ENCODE measurements at regions not wholly inside any gene's neighbourhood (a gene's known extent, or its start where the extent isn't known, plus 50 kb on each side); places are given as distances from the start of the nearest gene placed in this dataset.

GRCh38 chr7:51702673-51703072 lies 386.1 kb upstream of the COBL start:
- H3K27ac ChIP-seq (ENCODE audit: low read depth, low read length) = no peak overlapping the region
- no peaks in the 10 kb centered on the region for H3K9me3 ChIP-seq (ENCODE audit: low read length)
- no peaks in the 10 kb centered on the region for H3K4me1 ChIP-seq (ENCODE audit: insufficient read depth, low read length)
- no peaks in the 10 kb centered on the region for H3K27me3 ChIP-seq (ENCODE audit: control insufficient read depth in 1 of 2, insufficient read depth in 2 of 2, low read length in 2 of 2)
- H3K36me3 ChIP-seq (ENCODE audit: insufficient read depth, low read length) = no peaks in the 10 kb centered on the region
- H3K4me3 ChIP-seq (ENCODE audit: low read depth in 1 of 2, low read length in 2 of 2) = no peak overlapping the region
- no peak overlapping the region for H3K9ac ChIP-seq (ENCODE audit: low read length)

- H3K27ac ChIP-seq (ENCODE audit: low read depth, low read length) = no peak overlapping the region
- H3K4me1 ChIP-seq (ENCODE audit: insufficient read depth, low read length) = no peaks in the 10 kb centered on the region
- H3K9ac ChIP-seq (ENCODE audit: low read length) = no peak overlapping the region
- H3K4me3 ChIP-seq (ENCODE audit: low read depth in 1 of 2, low read length in 2 of 2) = no peak overlapping the region
- H3K36me3 ChIP-seq (ENCODE audit: insufficient read depth, low read length) = no peaks in the 10 kb centered on the region
- no peaks in the 10 kb centered on the region for H3K27me3 ChIP-seq (ENCODE audit: control insufficient read depth in 1 of 2, insufficient read depth in 2 of 2, low read length in 2 of 2)
- H3K9me3 ChIP-seq (ENCODE audit: low read length) = no peaks in the 10 kb centered on the region
These were observed 385.3 kb upstream of the COBL start for GRCh38 chr7:51701935-51702334.

DNA sequence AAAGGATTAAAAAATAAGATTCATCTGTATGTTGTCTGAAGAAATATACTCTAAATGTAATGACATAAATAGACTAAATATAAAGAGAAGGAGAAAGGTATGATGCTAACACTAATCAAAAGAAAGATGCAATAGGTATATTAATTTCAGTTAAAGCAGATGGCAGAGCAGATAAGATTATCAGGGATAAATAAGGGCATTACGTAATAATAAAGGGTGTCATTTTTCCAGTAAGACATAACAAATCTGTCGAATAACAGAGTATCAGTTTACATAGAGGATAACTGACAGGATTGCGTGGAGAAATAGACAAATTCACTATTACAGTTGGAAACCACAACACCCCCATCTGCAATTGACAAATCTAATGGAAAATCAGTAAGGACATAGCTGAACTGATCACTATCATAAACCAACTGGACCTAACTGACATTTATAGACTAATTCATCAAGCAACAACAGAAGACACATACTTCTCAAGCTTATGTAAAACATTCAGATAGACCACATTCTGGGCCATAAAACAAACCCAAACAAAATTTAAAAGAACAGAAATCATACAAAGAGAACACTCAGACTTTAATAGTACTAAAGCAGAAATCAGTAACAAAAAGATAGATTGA lies 384.1 kb upstream of the COBL start:
- Histone ChIP-seq H3K27ac (ENCODE audit: low read depth, low read length) (no peak overlapping the region), H3K9me3 (ENCODE audit: low read length) (no peaks in the 10 kb centered on the region), H3K27me3 (ENCODE audit: control insufficient read depth in 1 of 2, insufficient read depth in 2 of 2, low read length in 2 of 2) (no peaks in the 10 kb centered on the region), H3K36me3 (ENCODE audit: insufficient read depth, low read length) (no peaks in the 10 kb centered on the region), H3K4me1 (ENCODE audit: insufficient read depth, low read length) (no peaks in the 10 kb centered on the region), H3K9ac (ENCODE audit: low read length) (no peak overlapping the region), H3K4me3 (ENCODE audit: low read depth in 1 of 2, low read length in 2 of 2) (no peak overlapping the region)

GRCh38 chr7:51693258-51693657 lies 376.6 kb upstream of the COBL start:
- Histone ChIP-seq H3K27me3 (ENCODE audit: control insufficient read depth in 1 of 2, insufficient read depth in 2 of 2, low read length in 2 of 2) (no peaks in the 10 kb centered on the region), H3K4me1 (ENCODE audit: insufficient read depth, low read length) (no peaks in the 10 kb centered on the region), H3K4me3 (ENCODE audit: low read depth in 1 of 2, low read length in 2 of 2) (no peak overlapping the region), H3K9ac (ENCODE audit: low read length) (no peak overlapping the region), H3K27ac (ENCODE audit: low read depth, low read length) (no peak overlapping the region), H3K36me3 (ENCODE audit: insufficient read depth, low read length) (no peaks in the 10 kb centered on the region), H3K9me3 (ENCODE audit: low read length) (no peaks in the 10 kb centered on the region)

DNA sequence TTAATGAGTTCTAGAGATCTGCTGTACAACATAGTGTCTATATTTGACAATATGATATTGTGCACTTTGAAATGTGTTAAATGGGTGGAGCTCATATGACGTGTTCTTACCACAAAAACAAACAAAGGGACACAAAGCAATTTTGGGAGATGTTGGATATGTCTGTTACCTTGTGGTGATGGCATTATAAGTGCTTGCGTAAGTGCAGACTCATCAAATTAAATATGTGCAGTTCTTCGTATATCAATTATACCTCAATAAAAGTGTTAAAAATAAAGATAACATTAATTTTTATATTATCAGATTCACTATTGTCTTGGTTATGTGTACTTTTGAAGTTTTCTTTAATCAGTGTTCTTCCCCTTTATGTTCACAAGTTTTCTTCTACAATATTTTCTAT lies 372.9 kb upstream of the COBL start:
- Histone ChIP-seq H3K36me3 (ENCODE audit: insufficient read depth, low read length) (no peaks in the 10 kb centered on the region), H3K27me3 (ENCODE audit: control insufficient read depth in 1 of 2, insufficient read depth in 2 of 2, low read length in 2 of 2) (no peaks in the 10 kb centered on the region), H3K9me3 (ENCODE audit: low read length) (no peaks in the 10 kb centered on the region), H3K4me3 (ENCODE audit: low read depth in 1 of 2, low read length in 2 of 2) (no peak overlapping the region), H3K4me1 (ENCODE audit: insufficient read depth, low read length) (no peaks in the 10 kb centered on the region), H3K27ac (ENCODE audit: low read depth, low read length) (no peak overlapping the region), H3K9ac (ENCODE audit: low read length) (no peak overlapping the region)

GRCh38 chr7:51685794-51686193 lies 369.2 kb upstream of the COBL start:
- Histone ChIP-seq H3K9me3 (ENCODE audit: low read length) (no peaks in the 10 kb centered on the region), H3K27ac (ENCODE audit: low read depth, low read length) (no peak overlapping the region), H3K27me3 (ENCODE audit: control insufficient read depth in 1 of 2, insufficient read depth in 2 of 2, low read length in 2 of 2) (no peaks in the 10 kb centered on the region), H3K4me1 (ENCODE audit: insufficient read depth, low read length) (no peaks in the 10 kb centered on the region), H3K9ac (ENCODE audit: low read length) (no peak overlapping the region), H3K4me3 (ENCODE audit: low read depth in 1 of 2, low read length in 2 of 2) (no peak overlapping the region), H3K36me3 (ENCODE audit: insufficient read depth, low read length) (no peaks in the 10 kb centered on the region)

DNA sequence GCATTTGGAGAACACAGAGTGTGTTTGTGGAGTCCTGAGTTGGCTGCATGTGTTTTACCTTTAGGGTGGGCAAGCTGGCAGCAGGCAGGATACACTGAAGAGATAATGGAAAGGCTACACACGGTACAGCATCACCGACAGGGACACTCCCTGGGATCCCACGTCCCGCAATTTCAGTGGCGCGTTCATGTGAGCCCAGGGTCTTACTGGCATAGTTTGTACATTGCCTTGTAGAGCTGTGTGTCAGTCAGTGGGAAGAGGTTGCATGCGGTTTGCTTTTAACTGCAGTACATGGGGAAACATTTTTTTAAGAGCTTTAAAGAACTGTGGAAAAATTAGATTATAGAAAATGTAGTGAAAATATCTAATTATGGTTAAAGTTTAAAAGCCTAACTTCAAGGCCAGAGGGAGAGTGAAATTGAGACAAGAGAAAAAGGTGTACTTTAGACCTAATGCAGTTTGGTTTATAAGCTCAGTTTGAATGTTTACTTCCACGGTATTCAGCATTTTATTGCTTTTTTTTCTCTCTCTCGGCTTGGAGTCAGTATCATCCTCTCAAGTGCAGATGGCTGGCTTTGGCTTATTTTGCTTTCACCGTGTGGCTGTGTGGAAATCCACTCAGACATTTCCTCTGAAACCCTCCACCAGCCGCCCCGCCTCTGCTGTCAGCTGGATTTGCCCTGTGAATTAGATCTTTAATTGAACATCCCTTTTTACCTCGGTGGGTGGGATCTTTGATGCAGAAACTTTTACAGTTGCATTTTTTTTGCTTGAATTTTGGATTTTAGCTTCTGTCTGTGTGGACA lies 364.2 kb upstream of the COBL start:
- Histone ChIP-seq H3K27ac (ENCODE audit: low read depth, low read length) (no peak overlapping the region), H3K9ac (ENCODE audit: low read length) (no peak overlapping the region), H3K9me3 (ENCODE audit: low read length) (no peaks in the 10 kb centered on the region), H3K4me1 (ENCODE audit: insufficient read depth, low read length) (no peaks in the 10 kb centered on the region), H3K36me3 (ENCODE audit: insufficient read depth, low read length) (no peaks in the 10 kb centered on the region), H3K27me3 (ENCODE audit: control insufficient read depth in 1 of 2, insufficient read depth in 2 of 2, low read length in 2 of 2) (no peaks in the 10 kb centered on the region), H3K4me3 (ENCODE audit: low read depth in 1 of 2, low read length in 2 of 2) (no peak overlapping the region)

DNA sequence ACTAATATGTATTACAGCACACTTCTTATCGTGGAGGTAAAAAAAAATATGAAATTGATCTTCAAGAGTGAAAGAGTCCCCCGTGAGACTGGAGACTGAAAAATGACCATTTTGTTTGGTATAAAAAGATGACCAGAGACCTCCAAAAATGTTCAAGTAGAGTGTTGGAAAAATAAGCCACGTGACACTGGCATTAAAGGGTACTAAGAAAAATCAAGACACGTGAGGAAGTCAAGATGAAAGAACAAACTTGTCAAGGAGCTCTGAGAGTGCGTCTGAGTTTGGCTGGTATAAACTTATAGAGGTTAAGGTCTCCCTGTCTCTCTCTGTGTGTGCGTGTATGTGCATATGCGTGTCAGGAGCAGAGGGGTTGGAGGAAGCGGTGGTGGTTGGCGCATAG lies 362.7 kb upstream of the COBL start:
- H3K36me3 ChIP-seq (ENCODE audit: insufficient read depth, low read length) = no peaks in the 10 kb centered on the region
- H3K4me3 ChIP-seq (ENCODE audit: low read depth in 1 of 2, low read length in 2 of 2) = no peak overlapping the region
- H3K27ac ChIP-seq (ENCODE audit: low read depth, low read length) = no peak overlapping the region
- no peaks in the 10 kb centered on the region for H3K9me3 ChIP-seq (ENCODE audit: low read length)
- no peaks in the 10 kb centered on the region for H3K4me1 ChIP-seq (ENCODE audit: insufficient read depth, low read length)
- no peak overlapping the region for H3K9ac ChIP-seq (ENCODE audit: low read length)
- no peaks in the 10 kb centered on the region for H3K27me3 ChIP-seq (ENCODE audit: control insufficient read depth in 1 of 2, insufficient read depth in 2 of 2, low read length in 2 of 2)

GRCh38 chr7:51666751-51667150 lies 350.1 kb upstream of the COBL start:
- Histone ChIP-seq H3K9me3 (ENCODE audit: low read length) (no peaks in the 10 kb centered on the region), H3K9ac (ENCODE audit: low read length) (no peak overlapping the region), H3K4me3 (ENCODE audit: low read depth in 1 of 2, low read length in 2 of 2) (no peak overlapping the region), H3K4me1 (ENCODE audit: insufficient read depth, low read length) (peaks cover 5% of the 10 kb centered on the region), H3K27me3 (ENCODE audit: control insufficient read depth in 1 of 2, insufficient read depth in 2 of 2, low read length in 2 of 2) (no peaks in the 10 kb centered on the region), H3K36me3 (ENCODE audit: insufficient read depth, low read length) (no peaks in the 10 kb centered on the region), H3K27ac (ENCODE audit: low read depth, low read length) (no peak overlapping the region)

GRCh38 chr7:51666266-51666665 lies 349.7 kb upstream of the COBL start:
- H3K9ac ChIP-seq (ENCODE audit: low read length) = no peak overlapping the region
- no peaks in the 10 kb centered on the region for H3K27me3 ChIP-seq (ENCODE audit: control insufficient read depth in 1 of 2, insufficient read depth in 2 of 2, low read length in 2 of 2)
- no peaks in the 10 kb centered on the region for H3K36me3 ChIP-seq (ENCODE audit: insufficient read depth, low read length)
- H3K4me1 ChIP-seq (ENCODE audit: insufficient read depth, low read length) = peaks cover 5% of the 10 kb centered on the region
- H3K4me3 ChIP-seq (ENCODE audit: low read depth in 1 of 2, low read length in 2 of 2) = no peak overlapping the region
- H3K27ac ChIP-seq (ENCODE audit: low read depth, low read length) = no peak overlapping the region
- H3K9me3 ChIP-seq (ENCODE audit: low read length) = no peaks in the 10 kb centered on the region

DNA sequence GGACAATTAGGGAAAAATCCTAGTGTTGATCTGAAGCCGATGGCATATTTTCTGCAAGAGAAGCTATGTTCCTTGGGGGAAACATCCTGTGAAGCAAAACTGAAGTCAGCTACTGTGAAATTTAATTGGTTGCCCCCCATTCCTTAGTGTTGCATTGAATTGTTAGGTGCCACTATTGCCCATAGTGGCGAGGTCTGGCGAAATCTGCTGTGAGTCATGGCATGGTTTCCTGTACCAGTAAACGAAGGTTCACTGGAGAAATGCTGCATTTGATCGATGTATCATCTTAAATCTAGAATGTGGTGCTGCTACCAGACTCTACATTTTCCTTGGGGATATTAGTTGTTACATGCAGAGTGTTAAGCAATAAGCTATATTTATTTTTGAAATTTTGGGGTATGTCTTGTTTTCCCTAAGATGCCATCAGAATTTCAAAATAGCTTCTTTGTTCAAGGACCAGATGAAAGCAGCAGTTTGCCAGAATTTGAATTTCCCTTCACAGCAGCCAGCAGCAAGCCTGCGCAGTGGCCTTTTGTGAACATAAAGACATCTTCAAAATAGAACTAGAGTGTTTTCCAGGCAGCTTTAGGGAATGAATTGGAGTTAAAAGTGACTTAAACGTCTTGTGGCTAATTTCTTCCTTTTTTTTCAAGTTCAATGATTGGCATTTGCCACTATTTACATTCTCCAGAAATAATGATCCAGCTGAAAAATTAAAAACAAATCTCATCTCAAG lies 348.6 kb upstream of the COBL start:
- no peak overlapping the region for H3K4me3 ChIP-seq (ENCODE audit: low read depth in 1 of 2, low read length in 2 of 2)
- H3K9me3 ChIP-seq (ENCODE audit: low read length) = no peaks in the 10 kb centered on the region
- no peaks in the 10 kb centered on the region for H3K36me3 ChIP-seq (ENCODE audit: insufficient read depth, low read length)
- peaks cover 5% of the 10 kb centered on the region for H3K4me1 ChIP-seq (ENCODE audit: insufficient read depth, low read length)
- no peak overlapping the region for H3K9ac ChIP-seq (ENCODE audit: low read length)
- H3K27me3 ChIP-seq (ENCODE audit: control insufficient read depth in 1 of 2, insufficient read depth in 2 of 2, low read length in 2 of 2) = no peaks in the 10 kb centered on the region
- H3K27ac ChIP-seq (ENCODE audit: low read depth, low read length) = no peak overlapping the region
